CD4-positive, alpha-beta T cell (primary cell): ENCODE measurements at regions not wholly inside any gene's neighbourhood (a gene's known extent, or its start where the extent isn't known, plus 50 kb on each side); places are given as distances from the start of the nearest gene placed in this dataset.

ENCODE experiments used
- ATAC-seq: fragments of 200-7000 bp; cut with Tn5 transposase; one replicate; pipeline ENCODE4 v1.10.0; 2022; ENCODE audit warnings: mild to moderate bottlenecking; ENCODE audit not compliant: poor library complexity
- CTCF ChIA-PET: fragments of 350-600 bp; sonication (Branson Sonifier 250); formaldehyde crosslinking; loops from one replicate; lab custom pipeline; 2021; ENCODE audit warnings: antibody characterized with exemption, inconsistent platforms; lab: Charles Lee
- POLR2A ChIA-PET: fragments of 350-600 bp; sonication (Branson Sonifier 250); formaldehyde crosslinking; loops from one replicate; lab custom pipeline; 2021; ENCODE audit warnings: antibody characterized with exemption, inconsistent platforms; lab: Charles Lee
- DNase-seq, 14 experiments: peaks; one replicate each; pipeline ENCODE4 v3.0.0-alpha.2; 2013 to 2020; ENCODE audit warnings: mixed read lengths in 2 of 14
- H3K27ac ChIP-seq, 2 donors: one replicate each; pipeline versions ENCODE4 v1.5.1 to v1.7.0; 2013; ENCODE audit warnings: low read length in 2 of 2, low read depth in 1 of 2, mild to moderate bottlenecking in 1 of 2
- H3K27me3 ChIP-seq, 2 experiments: 1 replicate in 1 of 2; 2 replicates in 1 of 2; pipeline versions ENCODE4 v1.6.1 to v1.7.0; 2013; ENCODE audit warnings: low read length in 2 of 2, control low read depth in 1 of 2, mild to moderate bottlenecking in 1 of 2, moderate library complexity in 1 of 2; ENCODE audit not compliant: insufficient read depth in 2 of 2, control insufficient read depth in 1 of 2
- H3K36me3 ChIP-seq: one replicate; pipeline ENCODE4 v1.6.1; 2013; ENCODE audit warnings: low read length, control low read depth; ENCODE audit not compliant: insufficient read depth
- H3K4me1 ChIP-seq: one replicate; pipeline ENCODE4 v1.6.1; 2013; ENCODE audit warnings: low read length, control low read depth; ENCODE audit not compliant: insufficient read depth
- H3K4me3 ChIP-seq: one replicate; pipeline ENCODE4 v1.5.1; 2013; ENCODE audit warnings: mild to moderate bottlenecking, low read length, moderate library complexity
- H3K9me3 ChIP-seq, 2 experiments: 1 replicate in 1 of 2; 2 replicates in 1 of 2; pipeline versions ENCODE4 v1.6.1 to v1.7.0; 2013; ENCODE audit warnings: low read length in 2 of 2, mild to moderate bottlenecking in 2 of 2, control low read depth in 1 of 2, moderate library complexity in 1 of 2; ENCODE audit not compliant: control insufficient read depth in 1 of 2, insufficient read depth in 1 of 2
- H3K27ac Mint-ChIP-seq: one replicate; pipeline ENCODE4 v1.8.0; 2020; ENCODE audit warnings: mixed read lengths
- H3K27me3 Mint-ChIP-seq: one replicate; pipeline ENCODE4 v1.8.0; 2021; ENCODE audit warnings: mixed read lengths
- H3K36me3 Mint-ChIP-seq: one replicate; pipeline ENCODE4 v1.8.0; 2021; ENCODE audit warnings: low read depth, mixed read lengths
- H3K4me1 Mint-ChIP-seq: one replicate; pipeline ENCODE4 v1.8.0; 2021; ENCODE audit warnings: low read depth, mixed read lengths
- H3K4me3 Mint-ChIP-seq: one replicate; pipeline ENCODE4 v1.8.0; 2020; ENCODE audit warnings: mild to moderate bottlenecking, mixed read lengths
- H3K9me3 Mint-ChIP-seq: one replicate; pipeline ENCODE4 v1.8.0; 2020; ENCODE audit warnings: mixed read lengths
- intact Hi-C, 2 experiments: fragments of 100-400 bp; cut with DNase I in 1 of 2; cut with micrococcal nuclease in 1 of 2; formaldehyde crosslinking; loops; one replicate each; pipeline versions ENCODE4 v1.15.1 to v1.9.0; 2023 to 2025; cut with DNase I, micrococcal nuclease
- TF ChIP-seq, protein P1 (sequence below): fragments of 200-600 bp; IDR thresholded peaks from one replicate; pipeline ENCODE4 v1.8.0; 2022; ENCODE audit warnings: antibody characterized with exemption, mild to moderate bottlenecking

DNA sequence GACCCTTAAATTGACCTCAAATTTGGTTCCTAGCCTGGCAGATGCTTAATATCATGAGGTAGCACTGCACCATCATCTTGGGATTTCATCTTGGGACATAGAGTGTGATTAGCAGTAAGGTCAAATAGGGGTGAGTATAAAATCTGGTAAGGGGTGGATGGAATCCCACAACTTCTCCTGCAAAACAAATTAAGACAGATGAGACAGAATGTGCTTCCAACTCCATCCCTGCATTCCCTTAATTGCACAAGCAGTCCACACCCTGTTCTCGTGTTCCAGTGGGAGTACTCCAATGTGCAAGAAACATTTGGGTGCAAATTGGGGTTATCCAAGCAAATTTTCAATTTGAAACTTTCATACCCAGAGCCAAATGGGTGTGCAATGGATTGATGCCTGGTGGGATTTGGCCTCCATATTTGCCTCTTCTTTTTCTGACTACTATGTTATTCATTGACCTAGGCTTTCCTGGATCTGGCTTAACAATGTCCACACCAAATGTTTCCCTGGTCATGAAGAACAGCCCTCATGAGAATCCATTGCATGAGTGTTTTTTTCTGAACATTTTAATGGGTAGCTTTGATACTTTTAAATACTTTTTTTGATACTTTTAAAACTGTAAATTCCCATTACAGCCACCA, 785.0 kb upstream of the TSPY4 start:
- DNase-seq, result no peak
- no peaks in the 10 kb centered on the region for H3K27me3 ChIP-seq
- no peak for ATAC-seq
- Mint-ChIP-seq H3K27ac (no peak overlapping the region), H3K4me3 (no peak overlapping the region), H3K4me1 (no peaks in the 10 kb centered on the region), H3K27me3 (no peaks in the 10 kb centered on the region), H3K36me3 (no peaks in the 10 kb centered on the region), H3K9me3 (no peaks in the 10 kb centered on the region)
- H3K9me3 ChIP-seq, result no peaks in the 10 kb centered on the region
- CTCF ChIA-PET, result no interaction called here
- H3K4me3 ChIP-seq, result no peak overlapping the region
- H3K4me1 ChIP-seq, result no peaks in the 10 kb centered on the region
- H3K36me3 ChIP-seq, result no peaks in the 10 kb centered on the region
- POLR2A ChIA-PET, result no interaction called here
- TF ChIP-seq, protein P1, sequence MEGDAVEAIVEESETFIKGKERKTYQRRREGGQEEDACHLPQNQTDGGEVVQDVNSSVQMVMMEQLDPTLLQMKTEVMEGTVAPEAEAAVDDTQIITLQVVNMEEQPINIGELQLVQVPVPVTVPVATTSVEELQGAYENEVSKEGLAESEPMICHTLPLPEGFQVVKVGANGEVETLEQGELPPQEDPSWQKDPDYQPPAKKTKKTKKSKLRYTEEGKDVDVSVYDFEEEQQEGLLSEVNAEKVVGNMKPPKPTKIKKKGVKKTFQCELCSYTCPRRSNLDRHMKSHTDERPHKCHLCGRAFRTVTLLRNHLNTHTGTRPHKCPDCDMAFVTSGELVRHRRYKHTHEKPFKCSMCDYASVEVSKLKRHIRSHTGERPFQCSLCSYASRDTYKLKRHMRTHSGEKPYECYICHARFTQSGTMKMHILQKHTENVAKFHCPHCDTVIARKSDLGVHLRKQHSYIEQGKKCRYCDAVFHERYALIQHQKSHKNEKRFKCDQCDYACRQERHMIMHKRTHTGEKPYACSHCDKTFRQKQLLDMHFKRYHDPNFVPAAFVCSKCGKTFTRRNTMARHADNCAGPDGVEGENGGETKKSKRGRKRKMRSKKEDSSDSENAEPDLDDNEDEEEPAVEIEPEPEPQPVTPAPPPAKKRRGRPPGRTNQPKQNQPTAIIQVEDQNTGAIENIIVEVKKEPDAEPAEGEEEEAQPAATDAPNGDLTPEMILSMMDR, result no peak
- intact Hi-C loops, result no loop called here
- H3K27ac ChIP-seq, result no peak overlapping the region

DNA sequence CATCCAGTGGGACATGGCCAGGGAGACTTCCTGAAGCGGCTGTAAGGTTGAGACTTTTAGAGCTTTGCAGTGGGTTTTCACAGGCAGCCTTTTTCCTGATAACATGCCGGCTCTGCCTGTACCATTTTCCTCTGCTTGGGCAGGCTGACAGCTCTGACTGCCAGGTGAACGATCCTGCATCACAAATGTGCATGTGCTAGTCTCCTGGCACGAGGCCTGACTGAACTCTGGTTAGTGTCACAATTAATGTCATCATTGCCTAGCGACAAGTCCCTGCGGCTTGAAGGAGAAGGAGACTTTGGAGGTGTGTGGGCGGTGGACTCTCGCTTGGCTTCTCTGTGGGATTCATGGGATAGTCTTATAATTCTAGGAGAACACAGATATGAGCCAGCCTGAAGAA, 783.6 kb upstream of the TSPY4 start:
- ATAC-seq, result no peak

DNA sequence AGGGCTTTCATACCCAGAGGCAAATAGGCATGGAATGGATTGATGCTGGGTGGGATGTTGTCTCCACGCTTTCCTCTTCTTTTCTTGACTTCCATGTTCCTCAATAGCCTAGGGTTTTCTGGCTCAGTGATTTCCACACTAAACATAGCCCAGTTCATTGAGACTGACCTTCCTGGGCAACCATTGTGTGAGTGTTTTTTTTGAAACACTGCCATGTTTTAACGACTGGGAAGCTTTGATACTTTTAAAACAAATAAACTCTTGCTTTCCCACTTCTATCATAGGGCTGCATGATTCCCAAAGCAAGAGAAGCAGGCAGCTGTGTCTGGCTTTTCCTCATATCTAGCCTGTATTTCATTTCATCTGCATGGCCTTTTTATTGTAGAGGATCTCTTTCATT, 775.9 kb upstream of the TSPY4 start:
- Mint-ChIP-seq H3K27ac (no peak overlapping the region), H3K27me3 (no peaks in the 10 kb centered on the region), H3K9me3 (no peaks in the 10 kb centered on the region), H3K4me1 (no peaks in the 10 kb centered on the region), H3K4me3 (no peak overlapping the region), H3K36me3 (no peaks in the 10 kb centered on the region)
- no peaks in the 10 kb centered on the region for H3K9me3 ChIP-seq
- intact Hi-C loops, result no loop called here
- POLR2A ChIA-PET, result no interaction called here
- no peaks in the 10 kb centered on the region for H3K27me3 ChIP-seq
- H3K4me3 ChIP-seq, result no peak overlapping the region
- H3K27ac ChIP-seq, result no peak overlapping the region
- CTCF ChIA-PET, result no interaction called here
- DNase-seq (no peak), ATAC-seq (no peak)
- no peaks in the 10 kb centered on the region for H3K4me1 ChIP-seq
- H3K36me3 ChIP-seq, result no peaks in the 10 kb centered on the region
- TF ChIP-seq, protein P1, result no peak

More for the DNA sequence above, 783.6 kb upstream of the TSPY4 start:
- Mint-ChIP-seq H3K27ac (no peak overlapping the region), H3K27me3 (no peaks in the 10 kb centered on the region), H3K36me3 (no peaks in the 10 kb centered on the region), H3K4me1 (no peaks in the 10 kb centered on the region), H3K9me3 (no peaks in the 10 kb centered on the region), H3K4me3 (no peak overlapping the region)
- no peak for DNase-seq
- TF ChIP-seq, protein P1, result no peak
- intact Hi-C loops, result no loop called here
- Histone ChIP-seq H3K9me3 (no peaks in the 10 kb centered on the region), H3K27me3 (no peaks in the 10 kb centered on the region), H3K27ac (no peak overlapping the region), H3K36me3 (no peaks in the 10 kb centered on the region), H3K4me1 (no peaks in the 10 kb centered on the region), H3K4me3 (no peak overlapping the region)
- CTCF ChIA-PET, result no interaction called here
- POLR2A ChIA-PET, result no interaction called here
